HG02981 (cell line): ENCODE measurements at regions not wholly inside any gene's neighbourhood (a gene's known extent, or its start where the extent isn't known, plus 50 kb on each side); places are given as distances from the start of the nearest gene placed in this dataset.
"Not testable (repeated sequence)": the region's sequence is repeated elsewhere in the genome, so short reads cannot be mapped to it uniquely, and the experiment has no call there.

Experiments
- ATAC-seq: cut with Tn5 transposase; IDR thresholded peaks from one replicate; pipeline ENCODE4 v1.9.1; 2021; ENCODE audit warnings: mild to moderate bottlenecking, moderate library complexity; ENCODE audit not compliant: unreplicated experiment

DNA sequence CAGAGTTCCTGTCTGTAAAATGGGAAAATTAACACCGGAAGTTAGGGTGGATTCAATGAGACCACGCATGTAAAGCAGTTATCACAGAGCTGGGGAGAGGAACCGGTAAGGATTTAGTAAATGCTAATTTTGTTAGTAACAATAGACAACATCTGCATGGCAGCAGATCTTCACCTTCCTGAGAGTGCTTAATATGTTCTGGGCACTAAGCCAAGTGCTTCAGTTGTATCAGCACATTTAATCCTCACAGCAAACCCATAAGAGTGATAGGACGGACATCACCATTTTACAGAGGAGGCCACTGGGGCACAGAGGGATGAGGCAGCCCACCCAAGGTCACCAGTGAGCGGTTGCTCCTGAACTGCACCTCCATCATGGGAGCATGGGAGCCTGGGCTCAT is 189.4 kb downstream of the WNT5A start:
- no peak for ATAC-seq

GRCh38 chr3:55297245-55297644 is 189.9 kb downstream of the WNT5A start:
- ATAC-seq: no peak

DNA sequence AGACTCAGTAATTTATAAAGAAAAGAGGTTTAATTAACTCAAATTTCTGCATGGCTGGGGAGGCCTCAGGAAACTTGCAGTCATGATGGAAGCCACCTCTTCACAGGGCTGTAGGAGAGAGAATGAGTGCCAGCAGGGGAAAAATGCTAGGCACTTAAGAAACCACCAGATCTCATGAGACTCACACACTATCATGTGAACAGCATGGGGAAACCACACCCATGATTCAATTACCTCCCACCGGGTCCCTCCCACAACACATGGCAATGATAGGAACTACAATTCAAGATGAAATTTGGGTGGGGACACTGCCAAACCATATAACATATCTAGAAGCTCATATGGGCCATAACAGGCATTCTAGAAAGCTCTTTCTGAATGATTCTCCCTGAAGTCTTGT is 190.3 kb downstream of the WNT5A start:
- ATAC-seq: no peak

DNA sequence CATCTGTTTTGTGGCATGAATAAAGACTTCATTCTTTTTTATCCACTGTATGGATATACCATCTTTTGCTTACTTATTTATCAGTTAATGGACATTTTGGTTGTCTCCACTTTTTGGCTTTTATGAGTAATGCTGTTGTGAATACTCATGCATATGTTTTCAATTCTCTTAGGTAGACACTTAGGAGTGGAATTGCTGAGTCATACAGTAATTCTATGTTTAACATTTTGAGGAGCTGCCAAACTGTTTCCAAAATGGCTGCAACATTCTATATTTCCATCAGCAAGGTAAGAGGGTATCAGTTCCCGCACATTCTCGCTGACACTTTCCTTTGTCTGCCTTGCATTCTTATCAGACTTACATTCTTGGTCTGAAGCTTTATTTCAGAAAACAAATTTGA is 191.1 kb downstream of the WNT5A start:
- ATAC-seq: no peak

GRCh38 chr3:55294557-55294956 is 192.5 kb downstream of the WNT5A start:
- no peak for ATAC-seq

GRCh38 chr3:55292360-55292759 is 194.7 kb downstream of the WNT5A start:
- ATAC-seq: no peak

GRCh38 chr3:55288657-55289056 is 198.4 kb downstream of the WNT5A start:
- no peak for ATAC-seq

DNA sequence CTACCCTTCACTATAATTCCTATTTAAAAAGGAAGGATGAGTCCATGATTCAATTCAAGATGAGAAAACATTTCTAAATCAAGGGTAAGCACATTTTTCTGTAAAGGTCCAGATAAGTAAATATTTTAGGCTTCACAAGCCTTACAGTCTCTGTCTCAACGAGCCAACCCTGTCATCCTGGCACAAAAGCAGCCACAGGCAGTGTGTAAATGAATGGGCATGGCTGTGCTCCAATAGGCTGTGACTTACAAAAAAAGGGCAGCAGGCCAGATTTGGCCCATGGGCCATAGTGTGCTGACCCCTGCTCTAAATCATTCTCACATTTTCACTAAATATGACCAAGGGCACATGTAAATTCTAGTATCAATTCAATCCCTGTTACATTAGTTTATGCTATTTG is 200.4 kb downstream of the WNT5A start:
- ATAC-seq: no peak

DNA sequence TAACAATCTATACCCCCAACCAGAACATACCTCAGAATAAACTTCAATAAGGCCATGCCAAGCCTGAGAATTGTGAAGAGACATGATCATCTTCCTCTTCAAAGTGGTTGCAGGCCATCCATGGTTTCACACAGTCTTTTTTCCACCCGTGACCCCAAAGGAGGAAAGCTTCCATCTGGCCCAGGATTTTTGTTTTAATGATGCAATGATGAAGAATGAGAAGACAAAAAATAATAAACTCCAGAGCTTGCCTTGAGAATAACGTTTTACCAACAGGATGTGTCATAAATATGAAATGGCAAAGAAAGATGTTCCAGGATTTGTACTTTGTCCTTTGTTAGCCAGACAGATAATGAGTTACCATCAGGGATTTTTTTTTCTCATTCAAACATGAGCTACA is 201.9 kb downstream of the WNT5A start:
- no peak for ATAC-seq

- no peak for ATAC-seq
Observed at GRCh38 chr3:55283441-55283925, 203.6 kb downstream of the WNT5A start.

DNA sequence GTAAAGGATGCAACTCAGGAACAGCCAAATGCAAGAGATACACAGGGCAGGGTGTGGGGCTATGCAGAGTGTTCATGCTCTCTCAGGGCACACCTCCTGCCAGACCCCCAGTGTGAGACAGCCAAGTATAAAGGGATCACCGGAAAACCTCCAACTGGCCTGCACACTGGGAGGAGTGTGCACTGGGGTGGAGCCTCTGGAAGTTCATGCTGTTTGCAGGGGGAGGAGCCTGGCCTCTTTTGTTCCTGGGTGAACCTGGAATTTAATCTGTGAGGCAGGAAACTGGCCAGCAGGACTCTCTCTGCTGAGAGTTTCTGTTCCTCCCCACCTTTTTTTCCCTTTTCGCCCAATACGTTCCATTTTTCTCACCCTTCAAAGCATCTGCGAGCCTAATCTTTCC is 204.1 kb downstream of the WNT5A start:
- ATAC-seq: no peak

DNA sequence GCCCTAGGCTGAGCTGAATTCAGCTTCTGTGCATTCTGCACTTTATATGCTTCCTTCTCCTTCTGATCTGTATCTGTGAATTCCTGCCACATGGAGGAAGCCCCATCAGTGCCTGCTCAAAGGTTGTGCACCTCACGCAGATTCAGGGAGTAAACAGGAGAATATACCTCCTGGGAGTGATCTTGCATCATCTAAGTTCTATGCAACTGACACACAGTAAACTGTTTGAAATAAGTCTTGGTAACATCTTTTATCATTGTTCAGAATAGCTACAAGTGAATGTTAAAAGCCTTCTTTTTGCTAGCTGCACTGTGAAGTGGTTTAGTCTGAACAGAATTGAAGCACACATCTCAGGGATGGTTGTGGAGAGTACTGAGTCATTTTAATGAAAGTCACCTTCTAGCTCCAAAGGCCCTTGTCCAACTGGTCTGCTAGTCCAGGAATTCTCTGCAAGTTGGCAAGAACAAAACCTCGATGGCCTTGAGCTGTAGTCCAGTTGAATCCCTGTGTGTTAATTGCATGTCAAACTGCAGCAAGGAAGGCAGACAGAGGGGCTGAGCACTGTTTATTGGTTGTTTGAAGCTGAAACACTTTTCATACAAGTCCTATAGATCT is 215.0 kb downstream of the WNT5A start:
- no peak for ATAC-seq

- no peak for ATAC-seq
Observed at GRCh38 chr3:55271549-55271948, 215.6 kb downstream of the WNT5A start.

DNA sequence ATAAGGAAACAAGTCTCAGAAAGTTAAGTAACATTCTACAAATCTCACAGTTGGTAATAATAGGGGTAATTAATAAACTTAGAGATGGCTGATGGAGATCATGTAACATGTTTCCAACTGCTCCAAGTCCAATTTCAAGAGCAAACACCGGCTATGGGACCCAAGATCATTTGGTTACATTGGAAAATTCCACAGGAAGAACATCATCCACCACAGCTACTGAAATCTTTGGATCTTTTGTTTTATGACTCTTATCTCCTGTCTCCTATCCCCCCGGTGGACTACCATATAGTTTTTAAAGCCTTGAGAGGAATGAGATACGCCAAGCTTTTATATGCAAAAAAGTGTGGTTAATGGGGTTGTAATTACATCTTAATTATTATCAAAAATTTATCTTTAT is 216.1 kb downstream of the WNT5A start:
- no peak for ATAC-seq

DNA sequence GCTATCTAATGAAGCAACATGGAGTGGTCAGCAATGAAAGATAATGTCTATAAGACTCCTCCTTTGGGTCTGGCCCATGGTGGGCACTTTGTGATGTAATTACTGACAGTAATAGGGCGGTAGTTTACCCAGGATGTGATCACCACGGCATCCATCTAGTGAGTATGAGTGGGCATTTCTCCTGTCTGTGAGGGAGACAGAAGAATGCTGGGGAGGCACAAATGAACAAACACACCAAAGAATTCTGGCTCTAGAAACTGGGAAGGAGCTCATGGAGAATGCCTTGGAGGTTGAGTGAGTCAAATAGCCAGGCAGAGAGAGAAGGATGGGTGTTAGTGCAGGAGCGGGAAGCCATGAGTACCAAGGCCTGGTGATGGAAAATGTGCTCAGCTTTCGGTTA is 217.5 kb downstream of the WNT5A start:
- no peak for ATAC-seq

GRCh38 chr3:55269096-55269495 is 218.0 kb downstream of the WNT5A start:
- ATAC-seq: no peak

GRCh38 chr3:55267206-55267930 is 219.7 kb downstream of the WNT5A start:
- ATAC-seq: no peak

GRCh38 chr3:55264919-55265318 is 222.2 kb downstream of the WNT5A start:
- ATAC-seq: no peak

GRCh38 chr3:55252921-55253320 is 234.2 kb downstream of the WNT5A start:
- no peak for ATAC-seq

DNA sequence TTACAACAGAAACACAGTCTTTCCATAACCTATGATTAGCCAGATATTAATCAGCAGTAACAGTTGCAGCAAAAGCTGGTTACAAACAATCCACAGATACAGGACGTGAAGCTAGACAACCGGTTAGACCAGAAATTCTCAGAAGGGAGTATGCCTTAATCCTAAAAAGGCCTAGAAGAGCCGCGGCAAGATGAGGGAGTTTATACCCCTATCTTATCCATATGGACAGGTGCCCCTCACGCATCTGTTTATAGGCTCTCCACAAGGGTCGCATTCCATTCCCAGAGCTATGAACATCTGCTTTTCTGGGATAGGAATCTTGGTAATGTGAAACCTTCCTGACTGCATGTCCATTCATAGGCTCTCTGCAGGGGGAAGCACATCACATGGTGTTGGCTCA is 237.9 kb downstream of the WNT5A start:
- ATAC-seq: not testable (repeated sequence)

DNA sequence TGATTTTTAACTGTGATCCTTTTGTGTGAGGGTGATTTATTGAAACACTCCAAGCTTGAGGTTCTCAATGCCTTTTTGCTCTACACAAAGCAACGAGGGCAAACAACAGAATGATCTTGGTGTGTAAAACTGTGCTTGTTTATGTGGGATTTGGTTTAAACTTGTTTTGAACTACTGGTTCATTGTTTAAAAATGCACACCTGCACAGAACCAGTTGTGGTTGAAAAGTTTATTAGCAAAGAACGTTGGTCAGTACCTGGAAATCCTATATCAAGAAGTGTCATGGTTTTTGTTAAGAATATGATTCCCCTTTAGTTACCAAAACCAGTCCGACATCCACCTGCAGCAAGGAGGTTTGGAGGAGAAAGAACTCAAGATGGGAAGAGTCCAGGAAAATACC is 239.4 kb downstream of the WNT5A start:
- ATAC-seq: no peak

DNA sequence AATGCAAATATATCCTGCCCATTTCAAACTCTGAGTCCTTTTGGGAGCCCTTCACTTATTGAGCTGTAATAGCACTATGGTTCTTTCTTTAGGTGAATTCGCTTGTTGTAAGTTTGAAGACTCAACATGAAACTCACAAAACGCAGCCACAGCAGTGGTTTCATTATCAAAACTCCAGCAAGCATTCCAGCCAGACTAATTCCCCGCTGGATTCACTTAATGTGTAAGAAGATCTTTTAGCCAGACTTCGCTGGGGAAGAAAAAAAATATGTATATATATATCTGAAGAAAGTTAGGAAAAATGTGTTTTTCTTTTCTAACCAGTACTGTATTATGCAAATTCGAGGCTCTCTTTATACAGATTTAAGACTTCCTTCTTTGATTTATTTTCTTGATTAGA is 241.1 kb downstream of the WNT5A start:
- no peak for ATAC-seq

- no peak for ATAC-seq
Observed at GRCh38 chr3:55245351-55245750, 241.8 kb downstream of the WNT5A start.
